DND-41 (cell line): ENCODE measurements at regions not wholly inside any gene's neighbourhood (a gene's known extent, or its start where the extent isn't known, plus 50 kb on each side); places are given as distances from the start of the nearest gene placed in this dataset.

Experiments
- CTCF ChIP-seq: IDR thresholded peaks from 2 replicates; pipeline ENCODE4 v1.5.1; 2012; ENCODE audit warnings: borderline replicate concordance, low read length, moderate library complexity, mild to moderate bottlenecking; ENCODE audit not compliant: poor library complexity, severe bottlenecking; ENCODE audit errors: extremely low read depth
- EZH2 ChIP-seq: IDR thresholded peaks from 3 replicates; pipeline ENCODE4 v1.6.1; 2012; ENCODE audit warnings: borderline replicate concordance, low read depth, mild to moderate bottlenecking, moderate library complexity, low read length, inconsistent platforms; ENCODE audit not compliant: severe bottlenecking

- TF ChIP-seq CTCF: no peak
- no peak for TF ChIP-seq EZH2
Observed at GRCh38 chr16:35492225-35492624, 2032.8 kb downstream of the TP53TG3F start.
